Neural cell (in vitro differentiated cells): ENCODE measurements at regions not wholly inside any gene's neighbourhood (a gene's known extent, or its start where the extent isn't known, plus 50 kb on each side); places are given as distances from the start of the nearest gene placed in this dataset.

Source experiments
- CTCF ChIP-seq: fragments of 450-650 bp; IDR thresholded peaks from 2 replicates; pipeline ENCODE4 v1.5.1; 2014; ENCODE audit warnings: antibody characterized with exemption, mild to moderate bottlenecking, moderate library complexity; ENCODE audit not compliant: poor library complexity, severe bottlenecking
- EZH2 ChIP-seq: fragments of 200-600, 300-800 bp; shearing (Covaris generic), sonication (generic); IDR thresholded peaks from 2 replicates; pipeline ENCODE4 v1.6.1; 2014; ENCODE audit warnings: antibody characterized with exemption, low read length, borderline replicate concordance, mild to moderate bottlenecking; ENCODE audit not compliant: insufficient read depth, poor library complexity, severe bottlenecking
- POLR2AphosphoS5 ChIP-seq: IDR thresholded peaks from 2 replicates; pipeline ENCODE4 v1.6.1; 2012
- RAD21 ChIP-seq: fragments of 450-650 bp; conservative IDR thresholded peaks from 2 replicates; pipeline ENCODE4 v1.6.1; 2014; ENCODE audit warnings: antibody characterized with exemption, mild to moderate bottlenecking, moderate library complexity
- SMC3 ChIP-seq: fragments of 450-650 bp; conservative IDR thresholded peaks from 2 replicates; pipeline ENCODE4 v1.6.1; 2014; ENCODE audit warnings: antibody characterized with exemption, mild to moderate bottlenecking, moderate library complexity; ENCODE audit not compliant: poor library complexity
- TAF1 ChIP-seq: IDR thresholded peaks from 2 replicates; pipeline ENCODE4 v1.6.1; 2012; ENCODE audit warnings: low read depth

GRCh38 chr15:46523701-46524100, 888.9 kb downstream of the SQOR start:
- TF ChIP-seq POLR2AphosphoS5: no peak
- no peak for TF ChIP-seq CTCF
- TF ChIP-seq TAF1: no peak
- TF ChIP-seq EZH2: no peak
- TF ChIP-seq RAD21: no peak
- no peak for TF ChIP-seq SMC3
